SHP77 treated with DMSO at 0.1 percent for 48 hours (cell line): ENCODE measurements at regions not wholly inside any gene's neighbourhood (a gene's known extent, or its start where the extent isn't known, plus 50 kb on each side); places are given as distances from the start of the nearest gene placed in this dataset.

Experiments
- DNase-seq: peaks from one replicate; lab custom pipeline; 2025; lab: John Stamatoyannopoulos, UW

GRCh38 chr1:54497338-54497737 lies 50.7 kb upstream of the ACOT11 start:
- DNase-seq: no peak

- no peak for DNase-seq
Measured at GRCh38 chr1:54495954-54496353, 52.1 kb upstream of the ACOT11 start.

- no peak for DNase-seq
Measured at GRCh38 chr1:54493608-54494007, 54.4 kb upstream of the ACOT11 start.

- no peak for DNase-seq
Measured at GRCh38 chr1:54490361-54491248, 57.4 kb upstream of the ACOT11 start.

GRCh38 chr1:54489627-54490250 lies 58.3 kb upstream of the ACOT11 start:
- no peak for DNase-seq

GRCh38 chr1:54488779-54489626 lies 59.0 kb upstream of the ACOT11 start:
- DNase-seq: peak; percentile 38

GRCh38 chr1:54488065-54488750 lies 59.8 kb upstream of the ACOT11 start:
- DNase-seq: peak; percentile 69

GRCh38 chr1:54487571-54488050 lies 60.4 kb upstream of the ACOT11 start:
- DNase-seq: no peak

GRCh38 chr1:54486907-54487306 lies 61.1 kb upstream of the ACOT11 start:
- no peak for DNase-seq

- DNase-seq: no peak
Measured at GRCh38 chr1:54485416-54485815, 62.6 kb upstream of the ACOT11 start.

GRCh38 chr1:54483875-54484437 lies 64.1 kb upstream of the ACOT11 start:
- DNase-seq: no peak

GRCh38 chr1:54481201-54481884 lies 66.7 kb upstream of the ACOT11 start:
- no peak for DNase-seq

- DNase-seq: no peak
Measured at GRCh38 chr1:54480525-54480848, 67.5 kb upstream of the ACOT11 start.

GRCh38 chr1:54479841-54480524 lies 68.0 kb upstream of the ACOT11 start:
- DNase-seq: no peak

- no peak for DNase-seq
Measured at GRCh38 chr1:54479251-54479650, 68.8 kb upstream of the ACOT11 start.

- DNase-seq: no peak
Measured at GRCh38 chr1:54477153-54477561, 70.9 kb upstream of the ACOT11 start.

GRCh38 chr1:54476530-54477109 lies 70.4 kb upstream of the SSBP3 start:
- no peak for DNase-seq

- DNase-seq: no peak
Measured at GRCh38 chr1:54475946-54476516, 69.8 kb upstream of the SSBP3 start.

- peak; percentile 18 for DNase-seq
Measured at GRCh38 chr1:54475357-54475881, 69.2 kb upstream of the SSBP3 start.
